H1 (cell line): ENCODE measurements at regions not wholly inside any gene's neighbourhood (a gene's known extent, or its start where the extent isn't known, plus 50 kb on each side); places are given as distances from the start of the nearest gene placed in this dataset.

Experiments used
- SP4 ChIP-seq: IDR thresholded peaks from 2 replicates; pipeline ENCODE4 v1.6.1; 2012; ENCODE audit warnings: low read length, inconsistent platforms
- TAF7 ChIP-seq: optimal IDR thresholded peaks from 2 replicates; pipeline ENCODE3; 2011; ENCODE audit warnings: low read depth, mild to moderate bottlenecking, inconsistent platforms, low read length, moderate library complexity, borderline replicate concordance
- YY1 ChIP-seq: IDR thresholded peaks from 2 replicates; pipeline ENCODE4 v1.6.1; 2011; ENCODE audit warnings: low read depth, mild to moderate bottlenecking, low read length

DNA sequence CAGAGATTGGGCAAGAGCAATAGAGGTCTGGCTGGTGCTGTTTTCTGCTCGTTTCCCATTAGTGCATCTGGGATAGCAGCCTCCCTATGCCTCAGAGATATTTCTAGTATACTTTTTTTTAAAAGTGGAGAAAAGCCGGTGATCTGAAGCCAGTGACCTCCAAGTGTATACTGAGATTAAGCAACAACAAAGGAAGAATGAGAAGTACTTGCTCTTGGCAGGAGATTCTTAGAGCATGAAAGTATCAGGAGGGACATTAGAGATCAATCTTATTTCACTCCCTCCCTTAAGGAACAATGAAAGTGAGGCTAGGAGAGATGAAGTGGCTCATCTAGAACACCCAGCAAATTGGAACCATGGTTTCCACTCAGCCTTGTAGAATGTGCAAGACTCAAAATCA, 423.3 kb downstream of the SOX2 start (continued):
- TF ChIP-seq TAF7 = no peak
- no peak for TF ChIP-seq YY1
- no peak for TF ChIP-seq SP4
